ENCODE measurements at regions not wholly inside any gene's neighbourhood (a gene's known extent, or its start where the extent isn't known, plus 50 kb on each side); places are given as distances from the start of the nearest gene placed in this dataset.

DNA sequence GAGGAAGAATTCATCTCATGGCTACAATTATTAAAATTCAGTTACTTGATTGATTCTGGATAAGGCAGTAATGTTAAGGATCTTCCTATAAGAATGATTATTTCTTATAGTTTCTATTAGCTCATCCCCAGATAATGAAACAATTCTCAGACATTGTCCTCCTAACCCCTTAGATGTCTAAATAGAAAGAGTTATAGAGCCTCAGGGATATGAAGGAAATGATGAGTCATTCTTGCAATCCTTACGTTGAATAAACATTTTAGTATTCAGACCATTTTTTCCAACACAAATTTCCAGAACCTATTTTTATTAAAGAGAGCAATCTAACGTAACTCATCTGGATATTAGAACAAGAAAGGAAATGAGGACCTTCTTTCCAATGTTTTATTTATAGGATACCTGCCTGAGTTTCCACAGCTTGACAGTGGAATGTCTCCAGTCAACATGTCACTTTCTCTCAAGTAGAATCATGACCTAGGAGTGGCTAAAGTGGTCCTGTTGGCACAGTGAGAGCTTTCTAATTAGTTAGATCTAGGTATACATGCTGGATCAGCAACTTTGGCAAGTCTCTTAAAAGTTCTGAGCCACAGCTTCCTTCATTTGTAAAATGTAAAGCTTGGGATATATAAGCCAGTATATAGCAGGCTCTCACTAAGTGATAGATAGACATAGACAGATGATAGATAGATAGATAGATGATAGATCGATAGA is 88.0 kb upstream of the RAB27B start:
- no peaks in the 10 kb centered on the region for H3K36me3 ChIP-seq (ENCODE audit: control insufficient read depth in 1 of 2, insufficient read depth in 2 of 2, low read length in 2 of 2)
- H3K9ac ChIP-seq (ENCODE audit: low read depth in 1 of 2, low read length in 2 of 2) = no peak overlapping the region
- no peaks in the 10 kb centered on the region for H3K9me3 ChIP-seq (ENCODE audit: control insufficient read depth in 1 of 2, low read length in 2 of 2)
- H3K4me3 ChIP-seq (ENCODE audit: low read depth in 1 of 2, low read length in 2 of 2) = no peak overlapping the region
- no peaks in the 10 kb centered on the region for H3K27me3 ChIP-seq (ENCODE audit: control insufficient read depth in 1 of 2, insufficient read depth in 2 of 2, low read length in 2 of 2)
- H3K27ac ChIP-seq (ENCODE audit: low read depth, low read length) = no peak overlapping the region
- H3K4me1 ChIP-seq (ENCODE audit: control insufficient read depth in 1 of 2, insufficient read depth in 2 of 2, low read length in 2 of 2) = no peaks in the 10 kb centered on the region

DNA sequence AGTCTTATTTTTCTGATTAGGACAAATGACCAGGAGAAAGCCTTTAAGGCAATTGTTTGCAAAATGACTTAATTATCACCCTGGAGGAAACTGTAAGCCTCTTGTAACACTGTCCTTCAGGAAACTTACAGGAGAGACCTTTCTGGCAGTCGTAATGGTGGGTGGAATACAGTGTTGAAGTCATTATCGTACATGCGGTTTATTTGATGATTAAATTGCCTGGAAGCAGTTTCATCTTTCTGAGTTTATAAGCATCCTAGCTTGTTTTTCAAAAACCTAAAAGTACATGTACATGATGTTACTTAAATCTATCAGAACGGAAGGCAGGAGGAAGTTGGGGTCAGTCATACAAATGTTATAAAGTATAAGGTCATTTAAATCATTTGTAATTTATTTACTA is 86.2 kb upstream of the RAB27B start:
- Histone ChIP-seq H3K27me3 (ENCODE audit: control insufficient read depth in 1 of 2, insufficient read depth in 2 of 2, low read length in 2 of 2) (no peaks in the 10 kb centered on the region), H3K4me1 (ENCODE audit: control insufficient read depth in 1 of 2, insufficient read depth in 2 of 2, low read length in 2 of 2) (no peaks in the 10 kb centered on the region), H3K4me3 (ENCODE audit: low read depth in 1 of 2, low read length in 2 of 2) (no peak overlapping the region), H3K27ac (ENCODE audit: low read depth, low read length) (no peak overlapping the region), H3K36me3 (ENCODE audit: control insufficient read depth in 1 of 2, insufficient read depth in 2 of 2, low read length in 2 of 2) (no peaks in the 10 kb centered on the region), H3K9ac (ENCODE audit: low read depth in 1 of 2, low read length in 2 of 2) (no peak overlapping the region), H3K9me3 (ENCODE audit: control insufficient read depth in 1 of 2, low read length in 2 of 2) (no peaks in the 10 kb centered on the region)

DNA sequence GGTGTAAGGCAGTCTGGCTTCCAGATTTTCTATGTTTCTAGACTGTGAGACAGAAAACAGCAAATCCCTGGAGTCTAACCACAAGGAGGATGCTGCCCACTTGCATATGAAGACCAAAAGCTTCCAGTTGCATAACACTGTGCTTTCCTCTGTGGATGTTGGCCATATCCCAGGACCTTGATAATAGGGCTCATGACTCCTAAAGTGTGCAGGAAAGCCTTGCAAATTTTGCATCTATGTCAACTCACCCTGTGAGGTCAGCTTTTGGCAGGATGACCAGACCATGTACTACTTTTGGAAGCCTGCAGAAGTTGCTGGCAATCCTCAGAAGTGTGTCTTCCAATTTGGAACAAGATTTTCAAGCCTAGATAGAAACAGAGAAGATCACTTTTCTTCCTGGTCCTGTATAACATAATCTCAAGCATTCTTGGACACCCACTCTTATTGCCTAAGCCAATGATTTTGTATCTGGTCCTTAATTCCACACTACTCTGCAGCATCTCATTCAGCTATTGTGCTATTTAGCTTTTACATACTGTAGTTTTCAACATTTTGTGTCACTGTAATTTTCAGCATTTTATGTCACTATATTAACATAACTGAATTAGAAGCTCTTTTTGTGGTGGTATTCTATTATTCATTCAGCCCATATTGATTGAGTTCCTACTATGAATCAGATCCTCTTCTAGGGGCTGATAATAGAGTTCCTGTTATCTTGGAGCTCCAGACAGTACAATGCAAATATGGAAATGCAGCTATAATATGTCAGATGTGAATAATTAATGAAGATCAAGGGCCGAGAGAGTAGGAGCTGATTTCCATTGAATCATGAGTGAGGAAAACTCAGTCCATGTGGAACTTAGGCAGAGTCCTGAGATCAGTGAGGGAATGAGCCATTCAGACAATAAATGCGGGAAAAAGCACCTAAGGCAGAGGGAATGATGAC is 85.3 kb upstream of the RAB27B start:
- no peak overlapping the region for H3K9ac ChIP-seq (ENCODE audit: low read depth in 1 of 2, low read length in 2 of 2)
- no peaks in the 10 kb centered on the region for H3K4me1 ChIP-seq (ENCODE audit: control insufficient read depth in 1 of 2, insufficient read depth in 2 of 2, low read length in 2 of 2)
- H3K27me3 ChIP-seq (ENCODE audit: control insufficient read depth in 1 of 2, insufficient read depth in 2 of 2, low read length in 2 of 2) = no peaks in the 10 kb centered on the region
- no peaks in the 10 kb centered on the region for H3K9me3 ChIP-seq (ENCODE audit: control insufficient read depth in 1 of 2, low read length in 2 of 2)
- H3K27ac ChIP-seq (ENCODE audit: low read depth, low read length) = no peak overlapping the region
- H3K36me3 ChIP-seq (ENCODE audit: control insufficient read depth in 1 of 2, insufficient read depth in 2 of 2, low read length in 2 of 2) = no peaks in the 10 kb centered on the region
- H3K4me3 ChIP-seq (ENCODE audit: low read depth in 1 of 2, low read length in 2 of 2) = no peak overlapping the region

DNA sequence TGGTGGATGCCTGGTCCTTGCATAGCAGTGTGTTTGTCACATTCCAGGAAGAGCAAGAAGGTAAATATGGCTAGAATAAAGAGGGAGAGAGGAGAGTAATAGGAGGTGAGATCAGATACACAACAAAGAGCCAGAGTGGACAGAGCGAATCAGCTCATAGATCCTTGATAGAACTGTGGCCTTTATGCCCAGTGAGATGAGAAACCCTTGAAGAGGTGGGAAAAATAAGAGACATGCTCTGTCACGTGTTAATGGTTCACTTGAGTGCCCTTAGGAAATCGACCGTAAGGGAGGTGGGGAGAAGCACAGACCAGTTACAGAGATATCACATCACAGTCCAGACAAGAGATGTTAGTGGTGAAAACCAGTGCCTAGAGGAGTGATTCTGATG is 84.7 kb upstream of the RAB27B start:
- Histone ChIP-seq H3K4me3 (ENCODE audit: low read depth in 1 of 2, low read length in 2 of 2) (no peak overlapping the region), H3K9ac (ENCODE audit: low read depth in 1 of 2, low read length in 2 of 2) (no peak overlapping the region), H3K9me3 (ENCODE audit: control insufficient read depth in 1 of 2, low read length in 2 of 2) (no peaks in the 10 kb centered on the region), H3K27ac (ENCODE audit: low read depth, low read length) (no peak overlapping the region), H3K4me1 (ENCODE audit: control insufficient read depth in 1 of 2, insufficient read depth in 2 of 2, low read length in 2 of 2) (no peaks in the 10 kb centered on the region), H3K27me3 (ENCODE audit: control insufficient read depth in 1 of 2, insufficient read depth in 2 of 2, low read length in 2 of 2) (no peaks in the 10 kb centered on the region), H3K36me3 (ENCODE audit: control insufficient read depth in 1 of 2, insufficient read depth in 2 of 2, low read length in 2 of 2) (no peaks in the 10 kb centered on the region)

DNA sequence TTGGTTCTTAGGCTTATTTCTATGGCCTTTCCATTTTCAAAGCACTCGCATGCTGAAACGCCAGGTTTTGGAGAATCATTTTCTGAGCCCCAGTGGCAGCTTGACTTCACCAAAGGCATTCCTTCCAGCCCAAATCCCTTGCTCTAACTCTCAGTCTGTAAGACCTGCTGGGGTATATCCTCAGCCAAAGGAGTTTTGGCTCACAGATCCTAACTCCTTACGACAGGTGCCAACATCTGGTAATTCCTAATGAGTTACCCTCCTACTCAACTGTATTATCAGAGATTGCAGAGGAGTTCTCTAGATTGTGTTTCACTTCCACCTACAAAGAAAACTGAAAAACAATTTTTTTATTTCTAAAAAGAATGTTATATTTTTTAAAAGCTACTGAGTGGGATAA is 79.0 kb upstream of the RAB27B start:
- Histone ChIP-seq H3K27ac (ENCODE audit: low read depth, low read length) (no peak overlapping the region), H3K27me3 (ENCODE audit: control insufficient read depth in 1 of 2, insufficient read depth in 2 of 2, low read length in 2 of 2) (no peaks in the 10 kb centered on the region), H3K4me3 (ENCODE audit: low read depth in 1 of 2, low read length in 2 of 2) (no peak overlapping the region), H3K4me1 (ENCODE audit: control insufficient read depth in 1 of 2, insufficient read depth in 2 of 2, low read length in 2 of 2) (peaks cover 0 to 8% of the 10 kb centered on the region in 2 donors), H3K36me3 (ENCODE audit: control insufficient read depth in 1 of 2, insufficient read depth in 2 of 2, low read length in 2 of 2) (no peaks in the 10 kb centered on the region), H3K9ac (ENCODE audit: low read depth in 1 of 2, low read length in 2 of 2) (no peak overlapping the region), H3K9me3 (ENCODE audit: control insufficient read depth in 1 of 2, low read length in 2 of 2) (no peaks in the 10 kb centered on the region)

DNA sequence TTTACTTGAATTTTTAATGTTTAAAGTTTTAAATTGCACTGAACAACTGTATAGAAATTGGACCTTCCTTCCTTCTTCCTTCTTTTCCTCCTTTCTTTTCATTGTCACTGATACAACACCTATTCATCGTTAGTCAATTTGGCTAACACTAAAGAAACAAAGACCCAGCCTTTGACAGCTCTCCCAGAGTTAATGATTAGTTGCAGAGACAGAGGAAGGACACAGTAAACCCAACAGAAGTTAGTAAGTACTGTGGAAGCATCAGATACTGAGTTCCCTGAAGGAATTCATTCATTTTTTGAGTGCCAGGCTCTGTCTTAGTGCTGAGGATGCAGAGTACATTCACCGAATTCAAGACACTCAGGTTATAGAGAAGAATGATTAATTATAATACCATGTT is 77.9 kb upstream of the RAB27B start:
- H3K4me1 ChIP-seq (ENCODE audit: control insufficient read depth in 1 of 2, insufficient read depth in 2 of 2, low read length in 2 of 2) = peaks cover 0 to 8% of the 10 kb centered on the region in 2 donors
- no peaks in the 10 kb centered on the region for H3K9me3 ChIP-seq (ENCODE audit: control insufficient read depth in 1 of 2, low read length in 2 of 2)

DNA sequence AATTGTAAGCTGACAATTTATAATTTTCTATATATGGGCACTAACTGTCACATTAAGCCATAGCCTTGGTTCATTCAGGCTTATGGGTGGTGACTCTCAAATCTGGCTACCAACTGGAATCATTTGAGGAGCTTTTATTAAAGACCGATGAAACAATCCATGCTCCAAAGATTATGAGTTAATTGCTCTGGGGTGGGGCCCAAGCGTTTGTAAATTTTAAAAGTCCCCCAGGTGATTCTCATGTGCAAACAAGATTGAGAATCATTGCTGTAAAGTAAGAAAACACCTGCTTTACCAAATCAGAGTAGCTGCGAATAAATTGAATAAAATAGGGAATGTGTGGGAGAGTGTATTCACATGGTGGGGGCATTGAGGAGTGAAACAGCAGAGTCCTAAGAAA is 76.1 kb upstream of the RAB27B start:
- Histone ChIP-seq H3K9me3 (ENCODE audit: control insufficient read depth in 1 of 2, low read length in 2 of 2) (no peaks in the 10 kb centered on the region), H3K4me3 (ENCODE audit: low read depth in 1 of 2, low read length in 2 of 2) (no peak overlapping the region), H3K4me1 (ENCODE audit: control insufficient read depth in 1 of 2, insufficient read depth in 2 of 2, low read length in 2 of 2) (peaks cover 0 to 8% of the 10 kb centered on the region in 2 donors), H3K27ac (ENCODE audit: low read depth, low read length) (no peak overlapping the region), H3K9ac (ENCODE audit: low read depth in 1 of 2, low read length in 2 of 2) (no peak overlapping the region), H3K36me3 (ENCODE audit: control insufficient read depth in 1 of 2, insufficient read depth in 2 of 2, low read length in 2 of 2) (no peaks in the 10 kb centered on the region), H3K27me3 (ENCODE audit: control insufficient read depth in 1 of 2, insufficient read depth in 2 of 2, low read length in 2 of 2) (no peaks in the 10 kb centered on the region)

More for the DNA sequence above, 77.9 kb upstream of the RAB27B start:
- no peak overlapping the region for H3K27ac ChIP-seq (ENCODE audit: low read depth, low read length)
- H3K36me3 ChIP-seq (ENCODE audit: control insufficient read depth in 1 of 2, insufficient read depth in 2 of 2, low read length in 2 of 2) = no peaks in the 10 kb centered on the region
- H3K4me3 ChIP-seq (ENCODE audit: low read depth in 1 of 2, low read length in 2 of 2) = no peak overlapping the region
- no peaks in the 10 kb centered on the region for H3K27me3 ChIP-seq (ENCODE audit: control insufficient read depth in 1 of 2, insufficient read depth in 2 of 2, low read length in 2 of 2)
- no peak overlapping the region for H3K9ac ChIP-seq (ENCODE audit: low read depth in 1 of 2, low read length in 2 of 2)

DNA sequence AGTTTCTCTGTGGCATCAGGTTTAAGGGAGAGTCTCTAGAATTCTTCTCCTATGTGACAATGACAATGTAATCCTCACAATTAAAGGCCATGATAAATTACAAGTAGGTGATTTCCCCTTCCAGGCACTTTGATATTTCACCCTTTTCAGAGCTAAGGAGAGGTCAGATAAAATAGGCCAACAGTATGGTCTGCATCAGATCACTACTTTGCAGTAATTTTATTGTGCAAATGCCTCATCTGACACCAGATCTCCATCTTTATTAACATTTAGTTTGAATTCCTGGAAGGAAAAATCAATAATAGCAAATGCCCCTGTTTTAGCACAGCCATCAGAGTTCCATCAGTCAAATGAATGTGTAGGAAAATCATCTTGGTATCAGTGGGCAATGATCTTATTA is 72.8 kb upstream of the RAB27B start:
- Histone ChIP-seq H3K27ac (ENCODE audit: low read depth, low read length) (no peak overlapping the region), H3K9ac (ENCODE audit: low read depth in 1 of 2, low read length in 2 of 2) (no peak overlapping the region), H3K4me3 (ENCODE audit: low read depth in 1 of 2, low read length in 2 of 2) (no peak overlapping the region), H3K4me1 (ENCODE audit: control insufficient read depth in 1 of 2, insufficient read depth in 2 of 2, low read length in 2 of 2) (peaks cover 0 to 8% of the 10 kb centered on the region in 2 donors), H3K36me3 (ENCODE audit: control insufficient read depth in 1 of 2, insufficient read depth in 2 of 2, low read length in 2 of 2) (no peaks in the 10 kb centered on the region), H3K9me3 (ENCODE audit: control insufficient read depth in 1 of 2, low read length in 2 of 2) (no peaks in the 10 kb centered on the region), H3K27me3 (ENCODE audit: control insufficient read depth in 1 of 2, insufficient read depth in 2 of 2, low read length in 2 of 2) (no peaks in the 10 kb centered on the region)

DNA sequence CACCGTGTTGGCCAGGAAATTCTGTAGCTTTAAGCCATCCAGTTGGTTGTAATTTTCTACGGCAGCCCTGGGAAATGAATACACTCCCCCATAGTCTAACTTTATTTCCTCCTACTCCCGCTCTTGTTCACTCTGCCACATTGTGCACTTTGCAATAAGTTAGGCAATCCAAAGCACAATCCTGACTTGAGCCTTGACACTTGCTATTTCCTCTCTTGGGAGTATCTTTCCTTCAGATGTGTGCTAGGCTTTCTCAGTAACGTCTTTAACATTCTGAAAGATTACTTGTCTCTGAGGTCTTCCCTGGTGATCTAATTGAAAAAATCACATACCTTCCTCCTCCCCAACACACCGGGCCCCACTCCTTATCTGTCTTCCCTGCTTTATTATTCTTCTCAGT is 65.9 kb upstream of the RAB27B start:
- Histone ChIP-seq H3K9me3 (ENCODE audit: control insufficient read depth in 1 of 2, low read length in 2 of 2) (no peaks in the 10 kb centered on the region), H3K4me3 (ENCODE audit: low read depth in 1 of 2, low read length in 2 of 2) (no peak overlapping the region), H3K27me3 (ENCODE audit: control insufficient read depth in 1 of 2, insufficient read depth in 2 of 2, low read length in 2 of 2) (no peaks in the 10 kb centered on the region), H3K4me1 (ENCODE audit: control insufficient read depth in 1 of 2, insufficient read depth in 2 of 2, low read length in 2 of 2) (peaks cover 0 to 28% of the 10 kb centered on the region in 2 donors), H3K27ac (ENCODE audit: low read depth, low read length) (no peak overlapping the region), H3K9ac (ENCODE audit: low read depth in 1 of 2, low read length in 2 of 2) (no peak overlapping the region), H3K36me3 (ENCODE audit: control insufficient read depth in 1 of 2, insufficient read depth in 2 of 2, low read length in 2 of 2) (no peaks in the 10 kb centered on the region)

DNA sequence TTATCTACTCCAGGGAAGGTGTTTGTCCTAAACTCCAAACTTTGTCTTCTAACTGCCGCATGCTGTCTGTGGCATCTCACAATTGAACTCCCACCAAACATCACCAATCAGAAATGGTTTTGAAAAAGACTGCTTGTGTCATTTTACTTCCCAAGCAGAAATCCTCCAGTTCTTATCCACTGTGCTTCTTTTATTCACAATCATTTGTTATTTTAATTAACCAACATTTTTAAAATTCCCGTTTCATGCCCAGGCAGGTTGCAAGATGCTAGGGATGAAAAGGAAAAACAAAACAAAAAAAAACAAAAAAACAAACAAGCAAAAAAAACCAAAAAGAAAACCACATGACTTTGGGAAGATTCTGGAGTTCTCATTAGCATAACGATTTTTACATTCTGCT is 63.5 kb upstream of the RAB27B start:
- Histone ChIP-seq H3K4me3 (ENCODE audit: low read depth in 1 of 2, low read length in 2 of 2) (no peak overlapping the region), H3K27me3 (ENCODE audit: control insufficient read depth in 1 of 2, insufficient read depth in 2 of 2, low read length in 2 of 2) (no peaks in the 10 kb centered on the region), H3K36me3 (ENCODE audit: control insufficient read depth in 1 of 2, insufficient read depth in 2 of 2, low read length in 2 of 2) (no peaks in the 10 kb centered on the region), H3K27ac (ENCODE audit: low read depth, low read length) (no peak overlapping the region), H3K9me3 (ENCODE audit: control insufficient read depth in 1 of 2, low read length in 2 of 2) (no peaks in the 10 kb centered on the region), H3K9ac (ENCODE audit: low read depth in 1 of 2, low read length in 2 of 2) (no peak overlapping the region), H3K4me1 (ENCODE audit: control insufficient read depth in 1 of 2, insufficient read depth in 2 of 2, low read length in 2 of 2) (peaks cover 0 to 38% of the 10 kb centered on the region in 2 donors)

Measured in duodenal mucosa (tissue), 2 donors.